Activated B cell treated with CpG ODN at 0.5 μM for 24 hours (primary cell): ENCODE measurements at regions not wholly inside any gene's neighbourhood (a gene's known extent, or its start where the extent isn't known, plus 50 kb on each side); places are given as distances from the start of the nearest gene placed in this dataset.

ENCODE experiments used
- ATAC-seq: fragments of 200-7000 bp; cut with Tn5 transposase; one replicate; pipeline ENCODE4 v1.10.0; 2021; ENCODE audit warnings: low read depth, mild to moderate bottlenecking, moderate library complexity
- CTCF ChIA-PET: fragments of 350-600 bp; sonication (Branson Sonifier 250); formaldehyde crosslinking; loops from one replicate; lab custom pipeline; 2021; ENCODE audit warnings: antibody characterized with exemption; lab: Charles Lee
- POLR2A ChIA-PET: fragments of 350-600 bp; sonication (Branson Sonifier 250); formaldehyde crosslinking; loops from one replicate; lab custom pipeline; 2021; ENCODE audit warnings: antibody characterized with exemption; lab: Charles Lee
- DNase-seq: peaks from one replicate; pipeline ENCODE4 v3.0.0; 2022
- H3K27ac Mint-ChIP-seq: one replicate; pipeline ENCODE4 v1.8.0; 2020; ENCODE audit warnings: mixed read lengths
- H3K27me3 Mint-ChIP-seq: one replicate; pipeline ENCODE4 v1.8.0; 2021; ENCODE audit warnings: mixed read lengths
- H3K36me3 Mint-ChIP-seq: one replicate; pipeline ENCODE4 v1.8.0; 2021; ENCODE audit warnings: low read depth, mixed read lengths
- H3K4me1 Mint-ChIP-seq: one replicate; pipeline ENCODE4 v1.8.0; 2021; ENCODE audit warnings: mixed read lengths
- H3K4me3 Mint-ChIP-seq: one replicate; pipeline ENCODE4 v1.8.0; 2020; ENCODE audit warnings: mild to moderate bottlenecking, mixed read lengths
- H3K9me3 Mint-ChIP-seq: one replicate; pipeline ENCODE4 v1.8.0; 2020; ENCODE audit warnings: mixed read lengths
- intact Hi-C: fragments of 100-400 bp; cut with micrococcal nuclease; formaldehyde crosslinking; loops from one replicate; pipeline ENCODE4 v1.15.1; 2024
- TF ChIP-seq, protein P1 (sequence below): fragments of 200-600 bp; IDR thresholded peaks from one replicate; pipeline ENCODE4 v1.8.0; 2022; ENCODE audit warnings: antibody characterized with exemption, mild to moderate bottlenecking

DNA sequence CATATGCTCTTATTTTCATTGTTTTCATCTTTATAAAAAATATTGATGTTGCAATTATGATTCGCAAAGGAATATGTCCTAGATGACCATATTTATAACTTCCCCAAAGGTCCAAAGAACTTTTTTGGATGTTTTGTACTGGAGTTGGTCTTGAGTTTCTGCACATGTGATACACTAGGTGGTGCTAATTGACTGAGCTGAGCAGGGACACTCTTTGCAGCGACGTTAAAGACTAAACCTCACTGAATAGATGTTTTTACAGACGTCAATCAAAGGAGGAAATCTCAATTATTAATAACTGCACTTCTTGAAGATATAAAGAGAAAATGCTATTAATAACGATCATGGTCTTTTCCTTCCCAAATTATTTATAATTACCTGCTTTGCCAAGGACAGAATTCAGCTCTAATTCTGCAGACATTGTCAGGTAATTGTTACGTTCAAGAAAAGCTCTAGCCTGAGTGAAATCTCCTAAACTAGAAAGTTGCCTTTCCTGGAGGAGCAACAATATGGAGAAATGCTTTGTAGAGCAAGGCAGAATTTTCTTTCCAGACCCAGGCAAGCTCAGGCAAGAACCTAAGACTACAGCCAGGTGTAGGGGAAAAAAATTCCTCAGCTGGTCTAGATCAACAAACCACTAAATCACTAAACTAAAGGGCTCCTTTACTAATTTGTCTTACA, 119.3 kb upstream of the RBBP8 start:
- TF ChIP-seq, protein P1, sequence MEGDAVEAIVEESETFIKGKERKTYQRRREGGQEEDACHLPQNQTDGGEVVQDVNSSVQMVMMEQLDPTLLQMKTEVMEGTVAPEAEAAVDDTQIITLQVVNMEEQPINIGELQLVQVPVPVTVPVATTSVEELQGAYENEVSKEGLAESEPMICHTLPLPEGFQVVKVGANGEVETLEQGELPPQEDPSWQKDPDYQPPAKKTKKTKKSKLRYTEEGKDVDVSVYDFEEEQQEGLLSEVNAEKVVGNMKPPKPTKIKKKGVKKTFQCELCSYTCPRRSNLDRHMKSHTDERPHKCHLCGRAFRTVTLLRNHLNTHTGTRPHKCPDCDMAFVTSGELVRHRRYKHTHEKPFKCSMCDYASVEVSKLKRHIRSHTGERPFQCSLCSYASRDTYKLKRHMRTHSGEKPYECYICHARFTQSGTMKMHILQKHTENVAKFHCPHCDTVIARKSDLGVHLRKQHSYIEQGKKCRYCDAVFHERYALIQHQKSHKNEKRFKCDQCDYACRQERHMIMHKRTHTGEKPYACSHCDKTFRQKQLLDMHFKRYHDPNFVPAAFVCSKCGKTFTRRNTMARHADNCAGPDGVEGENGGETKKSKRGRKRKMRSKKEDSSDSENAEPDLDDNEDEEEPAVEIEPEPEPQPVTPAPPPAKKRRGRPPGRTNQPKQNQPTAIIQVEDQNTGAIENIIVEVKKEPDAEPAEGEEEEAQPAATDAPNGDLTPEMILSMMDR = no peak
- peaks cover 8% of the 10 kb centered on the region for H3K27me3 Mint-ChIP-seq
- ChIA-PET POLR2A (no interaction called here), CTCF (interaction anchor here (0.7 to 1.9 kb wide), 8 partner anchors 25 to 693 kb away, joined by 3 to 16 read pairs (median 4); no protein-coding TSS in a partner anchor)
- H3K9me3 Mint-ChIP-seq = no peaks in the 10 kb centered on the region
- no peak overlapping the region for H3K4me3 Mint-ChIP-seq
- ATAC-seq (peak; percentile 56), DNase-seq (no peak)
- H3K27ac Mint-ChIP-seq = no peak overlapping the region
- H3K4me1 Mint-ChIP-seq = no peaks in the 10 kb centered on the region
- H3K36me3 Mint-ChIP-seq = no peaks in the 10 kb centered on the region
- intact Hi-C loops = loop anchor here (1.0 to 5.0 kb wide), 6 partner anchors 170 to 1104 kb away; partner anchors contain the start of gene NPC1

- Mint-ChIP-seq H3K27me3 (peaks cover 8% of the 10 kb centered on the region), H3K9me3 (no peaks in the 10 kb centered on the region), H3K4me1 (no peaks in the 10 kb centered on the region), H3K36me3 (no peaks in the 10 kb centered on the region), H3K4me3 (no peak overlapping the region), H3K27ac (no peak overlapping the region)
- TF ChIP-seq, protein P1 = no peak
- ChIA-PET CTCF (interaction anchor here (0.7 to 1.9 kb wide), 8 partner anchors 25 to 692 kb away, joined by 3 to 16 read pairs (median 4); no protein-coding TSS in a partner anchor), POLR2A (no interaction called here)
- DNase-seq (no peak), ATAC-seq (no peak)
- intact Hi-C loops = loop anchor here (5.0 kb wide), 3 partner anchors 318 to 1103 kb away; partner anchors contain the start of gene NPC1
These were observed 118.8 kb upstream of the RBBP8 start for GRCh38 chr18:22814329-22814703.

DNA sequence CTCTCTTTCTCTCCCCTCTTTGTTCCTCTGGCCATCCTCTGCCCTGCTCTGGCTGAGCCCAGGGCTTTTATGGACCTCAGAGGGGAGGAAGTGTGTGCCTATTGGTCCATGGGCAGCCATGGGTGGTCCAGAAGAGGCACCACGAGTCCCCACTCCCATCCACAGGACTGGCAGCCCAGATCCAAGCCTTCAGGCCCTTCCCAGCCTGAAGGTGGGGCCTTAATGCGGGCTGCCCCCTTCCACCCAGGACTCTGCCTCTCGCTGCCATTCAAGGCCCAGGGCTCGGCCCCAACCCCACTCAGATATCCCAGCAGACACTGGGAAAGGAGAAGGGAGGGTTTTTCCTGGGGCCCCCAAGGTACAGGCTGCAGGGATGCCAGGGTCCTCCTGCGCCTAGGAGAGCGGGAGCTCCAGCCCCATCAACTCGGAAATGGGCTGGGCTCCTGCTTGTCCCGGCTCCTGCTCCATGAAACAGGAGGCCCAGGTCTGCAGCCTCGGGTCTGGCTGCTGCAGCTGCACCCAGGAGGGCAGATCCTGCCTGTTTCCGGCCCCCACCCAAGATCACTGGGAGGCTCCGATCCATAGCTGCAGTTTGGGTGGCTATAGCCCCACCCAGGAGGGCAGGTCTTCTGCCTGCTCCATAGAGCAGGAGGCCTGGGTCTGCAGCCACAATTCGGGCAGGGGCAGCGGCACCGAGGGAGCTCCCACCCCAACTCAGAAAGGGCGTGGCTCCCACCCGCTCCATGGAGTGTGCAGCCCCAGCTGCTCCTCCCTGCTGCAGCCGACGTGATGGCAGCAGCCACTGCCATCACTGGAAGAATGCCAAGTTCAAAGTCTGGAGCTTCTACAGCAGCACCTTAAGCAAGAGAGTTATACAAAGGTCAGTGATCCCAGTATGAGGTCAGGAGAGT, 116.6 kb upstream of the RBBP8 start:
- TF ChIP-seq, protein P1 = no peak
- no peak for ATAC-seq
- H3K36me3 Mint-ChIP-seq = no peaks in the 10 kb centered on the region
- no peaks in the 10 kb centered on the region for H3K9me3 Mint-ChIP-seq
- DNase-seq = no peak
- peaks cover 7% of the 10 kb centered on the region for H3K27me3 Mint-ChIP-seq
- ChIA-PET CTCF (interaction anchor here (1.0 kb wide), 1 partner anchor 315 kb away, joined by 3 read pairs; no protein-coding TSS in a partner anchor), POLR2A (no interaction called here)
- H3K4me1 Mint-ChIP-seq = no peaks in the 10 kb centered on the region
- H3K27ac Mint-ChIP-seq = no peak overlapping the region
- intact Hi-C loops = no loop called here
- no peak overlapping the region for H3K4me3 Mint-ChIP-seq

- H3K36me3 Mint-ChIP-seq = no peaks in the 10 kb centered on the region
- ChIA-PET CTCF (no interaction called here), POLR2A (interaction anchor here (0.5 kb wide), 1 partner anchor 709 kb away, joined by 3 read pairs; no protein-coding TSS in a partner anchor)
- ATAC-seq (no peak), DNase-seq (no peak)
- H3K9me3 Mint-ChIP-seq = no peaks in the 10 kb centered on the region
- TF ChIP-seq, protein P1 = no peak
- no peak overlapping the region for H3K4me3 Mint-ChIP-seq
- intact Hi-C loops = no loop called here
- peaks cover 3% of the 10 kb centered on the region for H3K27me3 Mint-ChIP-seq
- H3K4me1 Mint-ChIP-seq = no peaks in the 10 kb centered on the region
- no peak overlapping the region for H3K27ac Mint-ChIP-seq
These were observed 115.3 kb upstream of the RBBP8 start for GRCh38 chr18:22817844-22818243.

DNA sequence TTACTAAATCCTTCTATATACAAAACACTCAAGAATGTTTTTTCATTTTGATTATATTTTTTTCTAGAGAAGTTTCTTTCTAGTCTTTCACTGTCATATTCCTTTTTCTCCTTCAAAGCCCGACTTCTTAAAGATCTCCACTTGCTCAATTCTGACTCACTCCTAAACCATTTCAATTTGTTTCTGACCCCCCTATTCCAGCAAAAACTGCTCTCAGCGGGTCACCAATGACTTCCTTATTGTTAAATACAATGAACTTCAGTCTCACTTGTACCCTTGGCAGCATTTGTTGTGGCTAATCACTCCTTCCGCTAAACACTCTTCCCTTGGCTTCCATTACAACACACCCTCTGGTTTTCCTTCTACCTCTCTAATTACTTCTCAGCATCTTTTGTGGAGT, 111.1 kb upstream of the RBBP8 start:
- CTCF ChIA-PET = no interaction called here
- DNase-seq (no peak), ATAC-seq (no peak)
- H3K27ac Mint-ChIP-seq = no peak overlapping the region
- H3K9me3 Mint-ChIP-seq = no peaks in the 10 kb centered on the region
- H3K4me1 Mint-ChIP-seq = no peaks in the 10 kb centered on the region
- H3K27me3 Mint-ChIP-seq = no peaks in the 10 kb centered on the region
- intact Hi-C loops = no loop called here
- H3K36me3 Mint-ChIP-seq = no peaks in the 10 kb centered on the region
- POLR2A ChIA-PET = no interaction called here
- TF ChIP-seq, protein P1 = no peak
- no peak overlapping the region for H3K4me3 Mint-ChIP-seq
